LoVo (cell line): ENCODE measurements at regions not wholly inside any gene's neighbourhood (a gene's known extent, or its start where the extent isn't known, plus 50 kb on each side); places are given as distances from the start of the nearest gene placed in this dataset.

Source experiments
- DNase-seq: peaks from one replicate; pipeline ENCODE4 v3.0.0-alpha.2; 2016; ENCODE audit warnings: low spot score

DNA sequence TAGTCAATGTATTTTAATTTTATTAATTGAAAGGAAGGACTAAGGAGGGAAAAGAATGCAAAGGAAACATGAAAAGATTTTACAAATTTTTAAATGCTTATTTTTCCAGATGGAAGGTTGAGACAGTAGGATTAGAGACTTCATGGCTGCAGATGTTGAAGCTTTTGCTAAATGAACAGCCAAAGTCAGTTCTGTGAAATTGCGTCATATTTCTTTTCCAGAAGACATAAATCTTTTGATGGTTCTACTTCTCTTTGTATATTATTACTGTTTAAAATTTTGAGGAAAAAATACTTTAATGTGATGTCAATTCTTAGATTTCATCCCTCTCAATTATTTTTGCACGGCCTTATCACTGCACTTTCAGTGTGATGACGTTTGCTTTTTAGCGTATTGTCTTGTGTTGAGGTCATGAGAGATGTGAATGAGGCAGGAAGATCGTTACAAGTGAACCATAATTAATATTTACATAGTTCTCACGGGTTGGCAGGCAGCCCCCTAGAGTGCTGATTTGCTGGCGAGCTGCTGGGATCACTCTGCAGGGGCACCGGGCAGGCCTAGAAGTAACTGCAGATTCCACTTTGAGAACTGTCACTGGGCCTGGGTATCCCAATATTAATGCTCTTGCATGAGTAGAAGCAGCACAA, 158.1 kb downstream of the TBXT start:
- DNase-seq: no peak

DNA sequence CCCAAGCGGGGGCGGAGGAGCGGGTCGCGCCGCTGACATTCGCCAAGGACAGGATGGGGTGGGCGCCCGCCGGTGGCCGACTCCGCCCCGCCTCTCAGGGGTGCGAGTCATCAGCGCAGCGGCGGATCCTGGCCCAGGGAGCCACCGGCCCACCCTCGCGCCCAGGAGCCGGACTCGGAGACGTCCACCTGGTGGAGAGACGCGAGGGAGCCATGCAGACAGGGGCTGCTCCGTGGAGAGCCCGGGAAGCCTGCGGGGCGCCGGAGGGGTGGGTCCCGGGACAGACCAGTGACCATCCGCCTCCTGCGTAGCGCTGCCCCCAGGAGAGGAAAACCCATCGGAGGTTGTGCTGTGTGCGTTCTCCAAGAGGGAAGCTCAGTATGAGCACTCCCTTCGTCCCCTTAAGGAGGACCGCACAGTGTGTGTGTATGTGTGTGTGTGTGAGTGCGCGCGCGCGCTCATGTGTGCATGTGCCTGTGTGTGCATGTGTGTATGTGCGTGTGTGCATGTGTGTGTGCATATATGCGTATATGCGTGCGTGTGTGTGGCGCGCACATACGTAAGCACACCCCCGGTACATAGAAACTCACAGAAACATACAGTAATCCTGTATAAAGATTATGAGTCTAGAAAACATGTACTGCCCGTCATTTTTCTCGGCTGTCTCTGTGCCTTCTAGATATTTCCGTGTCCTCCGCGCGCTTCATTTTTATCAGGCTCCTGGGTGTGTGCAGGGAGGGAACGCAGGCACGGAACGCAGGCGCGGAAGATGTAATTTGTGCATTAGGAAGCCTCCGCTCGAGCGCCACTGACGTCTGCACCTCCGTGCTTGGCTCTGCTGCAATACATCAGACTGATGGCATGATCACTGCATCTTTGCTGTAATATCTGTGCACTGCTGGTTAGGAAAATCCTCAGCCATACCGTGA, 158.9 kb downstream of the TBXT start:
- DNase-seq: no peak

DNA sequence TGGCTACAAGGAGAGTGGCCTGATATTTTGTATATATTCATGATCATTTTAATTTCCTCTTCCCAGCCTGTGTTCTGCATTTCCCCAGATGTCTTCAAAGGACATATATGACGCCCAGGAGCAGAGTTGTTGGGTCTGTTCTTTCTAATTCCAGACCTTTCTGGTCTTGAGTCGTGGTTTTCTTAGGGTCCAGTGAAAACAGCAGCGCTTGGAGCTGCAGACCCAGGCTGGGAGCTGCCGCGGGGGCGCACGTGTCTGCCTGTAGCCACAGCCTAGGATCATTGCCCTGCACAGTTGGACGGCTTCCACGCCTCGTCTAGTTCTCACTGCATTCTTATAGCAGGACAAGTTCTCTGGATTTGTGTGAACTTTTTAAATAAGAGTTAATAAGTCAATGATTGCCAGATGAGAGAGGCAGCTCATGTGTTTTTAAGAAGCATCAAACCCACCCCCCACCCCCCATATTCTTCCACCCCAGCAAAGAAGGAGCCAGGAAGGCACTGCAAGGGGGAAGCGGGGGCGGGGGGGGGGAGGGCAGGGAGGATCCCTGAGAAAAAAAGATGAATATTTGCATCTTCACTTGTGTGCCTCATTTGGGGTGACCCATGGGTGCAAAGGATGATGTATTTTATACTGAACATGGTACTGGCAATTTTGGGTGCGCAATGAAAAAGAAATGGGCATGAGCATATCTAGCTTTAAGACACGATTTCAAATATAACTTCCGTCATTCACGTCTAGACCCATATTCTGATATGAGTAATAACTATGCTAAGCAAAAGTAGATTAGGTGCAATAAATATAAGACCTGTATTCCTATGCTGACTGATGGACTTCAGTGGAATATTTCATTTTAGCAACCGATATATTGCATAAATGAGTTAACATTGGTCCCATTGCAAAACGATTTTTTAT, 160.0 kb downstream of the TBXT start:
- DNase-seq: no peak

DNA sequence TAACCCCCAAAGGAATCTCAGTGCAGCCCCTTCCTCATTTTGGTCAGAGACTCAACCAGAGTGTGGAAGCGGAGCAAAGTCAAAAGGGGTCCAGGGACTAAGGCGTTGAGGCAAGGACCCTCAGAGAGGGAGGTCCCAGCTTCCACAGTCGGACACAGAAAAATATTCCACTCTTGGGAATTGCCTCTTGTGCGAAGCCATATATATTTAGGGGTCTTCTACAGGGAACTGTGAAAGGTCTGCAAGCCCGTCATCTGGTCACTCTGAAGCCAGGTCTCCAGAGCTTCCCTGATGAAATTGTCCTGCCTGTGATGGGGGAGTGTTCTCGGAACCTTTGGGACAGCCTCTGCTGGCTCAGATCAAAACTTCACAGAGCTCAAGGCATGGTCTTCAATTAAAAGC, 160.8 kb downstream of the TBXT start:
- no peak for DNase-seq

DNA sequence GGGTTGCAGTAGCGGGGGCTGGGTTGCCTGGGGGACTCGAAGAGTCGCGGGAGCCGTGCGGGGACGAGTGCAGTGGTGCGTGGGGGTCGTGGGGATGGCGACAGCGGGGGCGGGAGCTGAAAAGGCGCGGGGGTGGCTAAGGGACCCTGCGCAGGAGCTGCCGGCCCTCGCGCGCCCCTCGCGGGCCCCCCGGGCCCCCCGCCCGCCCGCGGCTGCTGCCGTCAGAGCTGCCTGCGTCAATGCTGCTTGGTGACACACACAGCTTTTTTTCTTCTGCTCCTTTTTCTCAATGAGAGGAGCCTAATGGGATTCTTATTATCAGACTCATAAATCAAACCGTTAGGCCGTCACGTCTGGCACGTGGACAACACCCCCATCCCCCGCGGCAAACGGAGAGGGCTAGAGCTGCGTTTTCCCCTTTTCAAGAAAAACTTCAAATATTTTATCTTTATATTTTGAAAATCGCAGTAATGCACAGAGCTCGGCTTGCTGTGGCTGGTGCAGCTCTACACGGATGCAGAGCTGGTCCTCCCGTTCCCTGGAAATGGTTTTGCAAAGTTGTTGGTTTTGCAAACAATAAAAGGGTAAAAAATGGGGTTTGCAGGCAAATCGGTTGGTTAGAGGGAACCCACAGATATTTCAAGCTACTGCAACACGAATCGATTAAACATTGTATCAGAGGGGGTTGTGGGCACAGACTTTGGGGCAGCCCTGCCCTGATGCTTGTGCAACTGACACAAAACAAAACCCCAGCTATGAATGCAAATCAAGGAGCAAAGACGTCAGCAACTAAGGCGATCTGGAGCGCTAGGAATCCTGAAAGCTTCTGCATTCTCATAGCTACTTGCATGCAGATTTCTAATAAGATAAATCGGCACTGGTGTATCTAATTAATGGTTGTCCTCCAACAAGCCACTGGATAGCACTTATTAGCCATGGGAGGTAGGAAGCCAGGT, 161.4 kb downstream of the TBXT start:
- no peak for DNase-seq

DNA sequence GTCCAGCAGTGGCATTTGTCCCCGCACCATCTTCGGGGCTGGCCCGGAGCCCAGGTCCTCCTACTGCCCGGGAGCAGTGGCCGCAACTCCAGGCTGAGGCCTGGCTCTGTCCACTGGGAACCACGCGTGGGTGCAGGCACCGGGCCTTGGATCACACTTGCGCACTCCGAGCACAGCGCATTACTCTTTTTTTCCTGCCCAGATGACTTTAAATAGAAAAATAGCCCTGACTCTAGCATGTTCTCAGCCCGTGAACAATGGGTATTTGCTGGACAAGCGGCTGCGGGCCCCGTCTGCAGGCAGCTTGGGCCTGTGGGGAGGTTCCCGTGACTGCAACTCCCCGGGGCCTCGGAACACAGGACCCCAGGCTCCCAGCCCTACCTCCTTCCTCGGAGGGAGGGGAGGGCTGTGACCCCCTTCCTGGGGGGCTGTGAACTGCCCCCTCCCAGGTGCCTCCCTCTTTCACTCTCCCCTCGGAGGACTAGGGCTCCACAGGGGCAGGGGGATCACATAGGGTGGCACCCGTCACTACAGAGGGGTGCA, 162.2 kb downstream of the TBXT start:
- DNase-seq: no peak

DNA sequence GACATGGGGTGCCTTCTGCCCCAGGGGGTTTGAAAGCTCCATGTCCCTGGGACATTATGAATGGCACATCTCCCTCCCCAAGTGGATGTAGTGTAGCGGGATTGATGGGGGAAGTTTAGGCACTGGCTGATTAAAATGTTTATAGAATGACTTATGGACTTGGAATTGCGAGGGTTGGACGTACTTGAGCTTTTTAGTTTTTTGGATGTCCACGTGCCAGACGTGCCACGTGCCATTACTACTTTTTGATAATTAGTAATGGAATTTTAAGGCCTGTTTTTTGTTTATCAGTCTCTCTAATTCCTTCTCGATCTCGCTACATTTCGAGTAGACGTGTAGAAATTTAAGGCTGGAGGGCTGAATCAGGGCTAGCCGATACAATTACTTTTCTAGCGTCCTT, 162.8 kb downstream of the TBXT start:
- DNase-seq: no peak

DNA sequence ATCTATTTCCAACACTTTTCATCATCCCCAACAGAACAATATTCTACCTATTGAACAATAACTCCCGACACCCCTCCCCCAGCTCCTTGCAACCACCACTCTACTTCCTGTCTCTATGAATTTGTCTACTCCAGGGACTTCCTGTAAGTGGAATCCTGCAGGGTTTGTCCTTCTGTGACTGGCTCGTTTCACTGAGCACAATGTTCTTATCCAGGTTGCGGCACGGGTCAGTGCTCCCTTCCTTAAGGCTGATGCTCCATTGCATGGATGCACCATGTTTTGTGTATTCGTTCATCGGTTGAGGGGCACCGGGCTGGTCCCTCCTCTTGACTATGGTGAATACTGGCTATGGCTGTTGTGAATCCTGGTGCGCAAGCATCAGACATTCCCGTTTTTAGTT, 163.2 kb downstream of the TBXT start:
- no peak for DNase-seq

DNA sequence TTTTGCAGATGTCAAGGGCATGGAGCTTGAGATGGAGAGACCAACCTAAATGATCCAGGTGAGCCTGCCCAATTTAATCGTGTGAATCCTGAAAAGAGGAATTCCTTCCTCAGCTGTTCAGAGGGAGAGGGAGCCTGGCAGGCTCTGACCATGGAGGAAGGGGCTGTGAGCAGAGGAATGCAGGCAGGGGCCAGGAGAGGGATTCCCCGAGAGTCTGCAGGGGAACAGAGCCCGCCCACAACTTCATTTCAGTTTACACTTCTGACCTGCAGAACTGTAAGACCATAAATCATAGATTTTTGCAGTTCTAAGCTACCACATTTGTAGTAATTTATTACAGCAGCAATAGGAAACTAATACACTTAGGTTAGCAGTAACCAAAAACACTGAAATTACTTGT, 164.1 kb downstream of the TBXT start:
- no peak for DNase-seq

DNA sequence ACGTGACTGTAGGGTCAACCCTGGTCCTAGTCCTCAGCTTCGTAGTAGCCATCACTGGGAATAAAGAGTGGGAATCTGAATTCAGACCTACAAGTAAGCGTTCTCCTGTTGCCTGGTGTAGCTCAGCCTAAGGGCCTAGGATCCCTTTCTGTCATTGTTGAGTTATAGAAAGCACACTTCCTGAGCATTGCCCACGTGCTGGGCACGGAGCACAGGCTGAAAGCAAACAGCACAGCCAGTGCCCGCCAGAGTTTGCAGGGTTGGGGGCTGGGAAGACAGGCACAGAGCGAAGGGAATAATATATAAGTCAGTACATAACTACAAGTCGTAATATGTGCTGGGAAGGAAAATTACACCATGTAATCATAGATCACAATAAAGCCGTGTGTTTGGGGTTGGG, 166.3 kb downstream of the TBXT start:
- no peak for DNase-seq

DNA sequence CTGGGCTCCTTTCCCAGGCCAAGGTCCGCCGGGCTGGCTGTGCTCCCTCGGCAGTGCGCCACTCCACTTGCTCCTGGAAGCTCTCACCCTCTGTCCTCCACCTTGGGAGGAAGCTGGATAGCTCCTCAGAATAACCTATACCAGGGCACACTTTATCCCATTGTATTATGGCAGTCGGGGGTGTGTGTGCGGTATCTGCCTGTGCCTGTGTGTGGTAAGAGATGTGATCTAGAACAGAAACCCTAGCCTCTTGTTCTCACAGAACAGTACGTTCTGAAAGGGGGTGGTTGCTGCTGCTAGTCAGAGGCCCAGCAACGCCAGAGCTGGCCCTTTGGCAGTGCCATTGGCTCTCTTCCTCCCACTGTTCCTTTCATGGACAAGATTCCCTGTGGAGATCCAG, 168.4 kb downstream of the TBXT start:
- no peak for DNase-seq

DNA sequence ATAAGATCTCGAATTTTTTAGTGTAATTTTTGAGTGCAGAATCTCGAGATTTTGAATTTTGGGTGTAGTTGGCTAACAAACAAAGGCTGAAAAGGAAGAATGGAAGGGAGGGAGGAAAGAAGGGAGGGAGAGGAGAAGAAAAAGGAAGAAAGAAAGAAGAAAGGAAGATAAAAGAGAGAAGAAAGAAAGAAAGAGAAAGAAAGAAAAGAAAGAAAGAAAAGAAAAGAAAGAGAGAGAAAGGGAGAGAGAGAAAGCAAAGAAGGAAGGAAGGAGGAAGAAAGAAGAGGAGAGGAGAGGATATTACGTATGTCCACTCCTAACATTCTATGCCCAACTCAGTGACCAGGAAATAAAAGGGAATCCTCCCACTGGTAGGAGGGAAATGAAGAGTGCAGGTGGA, 169.6 kb downstream of the TBXT start:
- DNase-seq: no peak

DNA sequence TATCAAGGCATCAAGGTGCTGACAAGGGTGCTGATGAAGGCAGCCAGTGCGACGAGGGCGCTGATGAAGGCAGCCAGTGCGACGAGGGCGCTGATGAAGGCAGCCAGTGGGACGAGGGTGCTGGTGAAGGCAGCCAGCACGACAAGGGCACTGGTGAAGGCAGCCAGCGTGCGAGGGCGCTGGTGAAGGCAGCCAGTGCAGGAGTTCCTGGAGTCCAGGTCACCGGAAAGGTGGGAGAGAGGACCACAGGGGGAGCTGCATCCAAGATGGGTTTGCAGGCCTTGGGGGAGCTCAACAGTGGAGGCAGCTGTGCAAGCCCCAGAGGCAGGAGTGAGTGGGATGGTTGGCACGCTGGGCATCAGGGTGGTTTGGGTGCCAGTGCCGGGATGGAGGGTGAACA, 176.3 kb downstream of the TBXT start:
- DNase-seq: no peak

DNA sequence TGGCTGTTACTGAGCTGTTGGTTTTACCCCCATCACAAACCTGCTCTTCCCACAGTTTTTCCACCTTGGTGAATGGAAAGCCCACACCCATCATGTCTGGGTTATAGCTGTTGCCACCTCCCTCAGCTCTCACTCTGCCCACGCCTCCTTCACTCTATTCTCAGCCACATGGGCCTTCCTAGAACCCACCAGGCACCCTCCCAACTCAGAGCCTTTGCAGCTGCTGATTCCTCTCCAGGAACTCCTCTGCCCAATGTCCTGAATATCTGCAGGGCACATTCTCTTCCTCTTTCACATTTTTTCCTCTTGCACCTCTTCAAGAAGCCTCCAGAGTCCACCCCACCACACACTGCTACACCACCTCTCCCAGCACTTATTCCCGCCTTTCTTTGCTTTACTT, 177.4 kb downstream of the TBXT start:
- DNase-seq: no peak

DNA sequence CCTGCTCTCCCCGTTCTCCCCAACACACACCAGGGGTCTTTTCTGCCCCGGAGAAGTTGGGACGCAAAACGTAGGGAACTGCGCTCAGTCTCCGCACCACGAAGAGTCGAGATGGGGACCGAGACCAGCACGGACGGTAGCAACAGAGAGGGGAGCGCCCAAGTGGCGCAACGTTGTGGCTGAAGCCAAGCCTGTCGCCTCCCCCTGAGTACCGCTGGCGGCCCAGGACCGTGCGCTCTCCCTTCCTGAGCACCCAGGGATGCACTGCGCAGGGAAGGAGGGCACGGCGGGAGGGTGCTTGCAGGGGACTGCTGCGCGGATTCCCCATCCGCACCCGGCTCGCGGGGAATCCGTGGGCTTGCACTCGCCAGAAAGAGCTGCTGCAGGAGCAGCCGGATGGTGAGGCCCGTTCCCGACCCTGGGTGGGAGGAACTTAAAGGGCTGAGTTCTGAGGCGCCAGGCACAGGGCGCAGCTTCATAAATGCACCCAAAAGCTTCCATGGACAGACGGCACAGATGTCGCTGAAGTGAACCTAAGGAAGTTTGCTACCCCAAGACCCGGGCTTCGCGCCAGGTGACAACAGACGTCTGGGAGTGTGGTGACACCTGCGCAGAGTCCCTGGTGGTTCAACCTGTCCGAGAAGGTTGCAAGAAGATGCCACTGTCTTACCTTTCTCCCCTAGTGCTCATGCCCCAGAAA, 178.7 kb downstream of the TBXT start:
- no peak for DNase-seq

DNA sequence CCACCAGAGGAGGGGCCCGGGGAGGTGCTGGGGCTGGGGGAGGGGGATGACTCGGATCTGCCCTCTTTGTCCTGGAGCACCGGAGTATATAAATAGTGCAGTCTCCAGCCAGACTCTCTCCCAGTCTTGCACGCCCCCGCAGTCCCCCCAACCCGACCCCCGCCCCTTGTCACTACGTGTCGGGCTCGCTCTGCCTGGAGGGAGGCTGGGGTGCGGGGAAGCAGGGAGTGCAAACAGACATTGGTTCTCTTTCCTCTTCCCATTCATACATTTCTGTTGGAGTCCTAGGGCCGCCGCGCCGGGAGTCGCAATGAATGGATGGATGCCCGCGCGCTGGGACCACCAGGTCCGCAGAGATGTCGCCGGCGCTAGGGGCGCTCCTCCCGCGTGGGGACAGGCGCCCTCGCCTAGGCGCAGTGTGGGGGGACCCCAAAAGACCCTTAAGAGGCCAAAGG, 179.3 kb downstream of the TBXT start:
- no peak for DNase-seq

DNA sequence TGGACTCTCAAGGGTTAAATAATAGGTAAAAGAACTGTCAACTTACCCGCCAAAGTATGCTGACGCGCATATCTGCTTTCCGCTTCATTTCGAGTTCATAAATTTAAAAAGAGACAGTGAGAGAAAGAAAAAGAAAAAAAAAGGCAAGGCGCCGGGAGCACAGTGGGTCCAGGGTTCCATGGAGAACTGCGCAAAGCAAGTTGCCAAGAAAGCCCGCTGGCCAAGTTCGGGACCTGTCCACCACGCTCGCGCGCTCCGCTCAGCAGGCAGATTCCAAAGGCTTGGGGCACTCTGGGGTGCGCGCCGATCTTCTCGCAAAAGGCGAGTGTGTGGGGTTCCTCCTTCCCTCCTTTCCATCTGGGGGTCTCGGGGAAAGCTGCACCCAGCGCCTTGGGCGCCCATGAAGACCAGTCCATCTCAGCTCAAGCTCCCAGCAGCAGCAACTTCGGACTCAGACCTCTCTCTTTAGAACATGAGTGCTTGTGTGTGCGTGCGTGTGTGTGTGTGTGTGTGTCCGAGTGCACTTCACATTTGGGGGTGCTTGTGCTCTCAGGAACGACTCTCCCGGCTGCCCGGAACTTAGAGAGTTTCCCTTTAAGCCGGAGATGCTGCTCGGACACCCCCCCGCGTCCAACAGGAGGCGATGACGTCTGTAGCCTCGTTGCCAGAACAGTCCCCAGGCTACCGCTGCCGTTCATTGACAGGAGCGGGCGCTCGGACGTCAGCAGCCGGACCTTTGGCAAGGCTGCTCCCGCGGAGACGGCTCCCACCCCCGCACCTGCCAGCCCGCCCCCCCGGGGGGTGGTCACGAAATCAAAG, 180.0 kb downstream of the TBXT start:
- DNase-seq: no peak

DNA sequence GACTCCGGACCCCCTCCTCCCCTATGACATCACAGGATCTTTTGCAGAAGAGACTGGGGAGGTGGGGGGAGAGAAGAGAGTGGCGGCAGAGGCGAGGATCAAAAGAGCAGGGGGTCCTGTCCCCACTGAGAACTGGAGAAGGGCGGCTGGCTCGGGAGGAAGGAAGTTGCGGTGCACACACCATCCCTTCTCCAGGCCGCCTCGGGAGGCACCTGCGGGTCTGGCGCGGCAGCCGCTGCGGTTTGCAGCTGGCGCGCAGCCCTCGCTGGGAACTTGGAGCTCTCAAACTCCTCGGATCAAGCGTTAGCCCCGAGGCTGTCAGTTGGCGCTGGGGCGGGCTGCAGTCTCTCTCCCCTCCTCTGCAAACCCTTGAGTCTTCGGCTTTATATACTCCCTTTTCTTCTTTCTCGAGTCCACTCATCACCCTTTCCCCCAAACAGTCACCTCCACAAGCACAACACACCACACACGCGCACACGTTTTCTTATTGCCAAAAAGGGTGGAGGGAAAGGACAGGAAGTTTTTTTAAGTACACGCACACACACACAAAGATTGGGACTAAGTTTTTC, 180.7 kb downstream of the TBXT start:
- no peak for DNase-seq

DNA sequence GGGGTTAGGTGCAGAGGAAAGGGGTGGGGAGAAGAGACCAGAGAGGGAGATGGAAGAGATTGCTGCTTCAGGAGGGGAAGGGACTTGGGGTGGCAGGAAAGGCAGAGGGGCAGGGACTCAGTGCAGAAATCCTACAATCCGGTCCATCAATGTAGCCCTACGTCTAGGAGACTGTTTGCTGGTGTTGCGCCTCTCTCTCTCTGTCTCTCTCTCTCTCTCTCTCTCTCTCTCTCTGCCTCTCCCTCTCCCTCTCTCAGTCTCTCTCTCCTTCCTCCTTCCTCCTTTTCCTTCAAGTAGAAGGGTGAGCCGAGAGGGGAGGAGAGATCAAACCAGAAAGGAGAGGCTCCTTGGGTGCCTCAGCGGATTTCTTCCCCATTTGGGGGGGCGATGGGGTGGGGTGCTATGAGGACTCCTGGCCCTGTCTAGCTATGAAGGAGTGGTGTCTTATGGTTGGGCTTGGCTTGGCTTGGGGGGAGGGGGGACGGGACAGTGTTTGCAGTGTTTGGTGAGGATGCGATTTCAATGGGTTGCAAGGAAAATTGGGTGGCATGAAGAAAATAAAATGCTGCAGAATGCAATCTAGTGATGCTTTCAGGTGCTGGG, 181.2 kb downstream of the TBXT start:
- DNase-seq: no peak
